ENCODE measurements at regions not wholly inside any gene's neighbourhood (a gene's known extent, or its start where the extent isn't known, plus 50 kb on each side); places are given as distances from the start of the nearest gene placed in this dataset.
A peak's percentile ranks its signal among the peaks of the same experiment; 100 is the strongest.

GRCh38 chr12:78316631-78317468 lies 486.2 kb downstream of the NAV3 start:
- DNase-seq: no peak
- Mint-ChIP-seq H3K4me1 (no peaks in the 10 kb centered on the region), H3K9me3 (peaks cover 7% of the 10 kb centered on the region), H3K27ac (no peak overlapping the region), H3K27me3 (no peaks in the 10 kb centered on the region), H3K36me3 (no peaks in the 10 kb centered on the region), H3K4me3 (no peak overlapping the region)

GRCh38 chr12:78321696-78322095 lies 491.0 kb downstream of the NAV3 start:
- peaks cover 10% of the 10 kb centered on the region for H3K9me3 Mint-ChIP-seq
- no peak overlapping the region for H3K4me3 Mint-ChIP-seq
- H3K4me1 Mint-ChIP-seq: no peaks in the 10 kb centered on the region
- DNase-seq: no peak
- no peak overlapping the region for H3K27ac Mint-ChIP-seq
- H3K36me3 Mint-ChIP-seq: no peaks in the 10 kb centered on the region
- no peaks in the 10 kb centered on the region for H3K27me3 Mint-ChIP-seq

- Mint-ChIP-seq H3K4me1 (no peaks in the 10 kb centered on the region), H3K27me3 (no peaks in the 10 kb centered on the region), H3K27ac (no peak overlapping the region), H3K36me3 (no peaks in the 10 kb centered on the region), H3K4me3 (no peak overlapping the region), H3K9me3 (peaks cover 10% of the 10 kb centered on the region)
- no peak for DNase-seq
These were observed 492.5 kb downstream of the NAV3 start for GRCh38 chr12:78323226-78323625.

- H3K4me1 Mint-ChIP-seq: no peaks in the 10 kb centered on the region
These were observed 493.5 kb downstream of the NAV3 start for GRCh38 chr12:78324234-78324633.

GRCh38 chr12:78328524-78328923 lies 497.8 kb downstream of the NAV3 start:
- no peak overlapping the region for H3K27ac Mint-ChIP-seq
- H3K27me3 Mint-ChIP-seq: no peaks in the 10 kb centered on the region
- H3K36me3 Mint-ChIP-seq: no peaks in the 10 kb centered on the region
- H3K4me1 Mint-ChIP-seq: no peaks in the 10 kb centered on the region
- no peak for DNase-seq
- H3K9me3 Mint-ChIP-seq: peaks cover 7% of the 10 kb centered on the region
- H3K4me3 Mint-ChIP-seq: no peak overlapping the region

More at GRCh38 chr12:78324234-78324633, 493.5 kb downstream of the NAV3 start:
- DNase-seq: no peak
- Mint-ChIP-seq H3K4me3 (peak overlapping the region; percentile 35), H3K36me3 (no peaks in the 10 kb centered on the region), H3K27me3 (no peaks in the 10 kb centered on the region), H3K9me3 (peaks cover 10% of the 10 kb centered on the region), H3K27ac (no peak overlapping the region)

GRCh38 chr12:78330131-78330530 lies 499.4 kb downstream of the NAV3 start:
- no peak for DNase-seq
- no peaks in the 10 kb centered on the region for H3K27me3 Mint-ChIP-seq
- H3K9me3 Mint-ChIP-seq: peaks cover 2% of the 10 kb centered on the region
- no peak overlapping the region for H3K4me3 Mint-ChIP-seq
- no peaks in the 10 kb centered on the region for H3K4me1 Mint-ChIP-seq
- no peak overlapping the region for H3K27ac Mint-ChIP-seq
- H3K36me3 Mint-ChIP-seq: no peaks in the 10 kb centered on the region

GRCh38 chr12:78331181-78331580 lies 500.5 kb downstream of the NAV3 start:
- DNase-seq: no peak
- no peaks in the 10 kb centered on the region for H3K27me3 Mint-ChIP-seq
- no peak overlapping the region for H3K27ac Mint-ChIP-seq
- peaks cover 1% of the 10 kb centered on the region for H3K9me3 Mint-ChIP-seq
- H3K36me3 Mint-ChIP-seq: no peaks in the 10 kb centered on the region
- no peaks in the 10 kb centered on the region for H3K4me1 Mint-ChIP-seq
- no peak overlapping the region for H3K4me3 Mint-ChIP-seq

- Mint-ChIP-seq H3K27ac (no peak overlapping the region), H3K36me3 (no peaks in the 10 kb centered on the region), H3K4me3 (no peak overlapping the region), H3K9me3 (peaks cover 4% of the 10 kb centered on the region), H3K27me3 (no peaks in the 10 kb centered on the region), H3K4me1 (no peaks in the 10 kb centered on the region)
- DNase-seq: no peak
These were observed 501.1 kb downstream of the NAV3 start for GRCh38 chr12:78331753-78332152.

GRCh38 chr12:78338054-78338785 lies 507.5 kb downstream of the NAV3 start:
- no peak overlapping the region for H3K27ac Mint-ChIP-seq
- H3K36me3 Mint-ChIP-seq: no peaks in the 10 kb centered on the region
- DNase-seq: no peak
- no peaks in the 10 kb centered on the region for H3K4me1 Mint-ChIP-seq
- H3K27me3 Mint-ChIP-seq: no peaks in the 10 kb centered on the region
- H3K4me3 Mint-ChIP-seq: no peak overlapping the region
- H3K9me3 Mint-ChIP-seq: peaks cover 7% of the 10 kb centered on the region

- no peaks in the 10 kb centered on the region for H3K36me3 Mint-ChIP-seq
These were observed 509.7 kb downstream of the NAV3 start for GRCh38 chr12:78340406-78340805.

GRCh38 chr12:78343657-78344056 lies 513.0 kb downstream of the NAV3 start:
- no peak overlapping the region for H3K4me3 Mint-ChIP-seq
- DNase-seq: no peak
- no peaks in the 10 kb centered on the region for H3K36me3 Mint-ChIP-seq
- peaks cover 11% of the 10 kb centered on the region for H3K9me3 Mint-ChIP-seq
- no peaks in the 10 kb centered on the region for H3K27me3 Mint-ChIP-seq
- no peaks in the 10 kb centered on the region for H3K4me1 Mint-ChIP-seq
- H3K27ac Mint-ChIP-seq: no peak overlapping the region

More at GRCh38 chr12:78340406-78340805, 509.7 kb downstream of the NAV3 start:
- H3K9me3 Mint-ChIP-seq: peaks cover 7% of the 10 kb centered on the region
- H3K27ac Mint-ChIP-seq: no peak overlapping the region
- H3K4me3 Mint-ChIP-seq: no peak overlapping the region
- DNase-seq: no peak
- H3K27me3 Mint-ChIP-seq: no peaks in the 10 kb centered on the region
- H3K4me1 Mint-ChIP-seq: no peaks in the 10 kb centered on the region

GRCh38 chr12:78359520-78359919 lies 505.1 kb upstream of the SYT1 start:
- no peak overlapping the region for H3K27ac Mint-ChIP-seq
- DNase-seq: no peak
- no peaks in the 10 kb centered on the region for H3K4me1 Mint-ChIP-seq
- peaks cover 3% of the 10 kb centered on the region for H3K9me3 Mint-ChIP-seq
- no peaks in the 10 kb centered on the region for H3K27me3 Mint-ChIP-seq
- no peak overlapping the region for H3K4me3 Mint-ChIP-seq
- no peaks in the 10 kb centered on the region for H3K36me3 Mint-ChIP-seq

GRCh38 chr12:78361683-78362082 lies 502.9 kb upstream of the SYT1 start:
- no peak for DNase-seq
- H3K9me3 Mint-ChIP-seq: peaks cover 2% of the 10 kb centered on the region
- H3K36me3 Mint-ChIP-seq: no peaks in the 10 kb centered on the region
- no peaks in the 10 kb centered on the region for H3K4me1 Mint-ChIP-seq
- H3K27me3 Mint-ChIP-seq: no peaks in the 10 kb centered on the region
- no peak overlapping the region for H3K4me3 Mint-ChIP-seq
- no peak overlapping the region for H3K27ac Mint-ChIP-seq

- peaks cover 1% of the 10 kb centered on the region for H3K9me3 Mint-ChIP-seq
- no peaks in the 10 kb centered on the region for H3K27me3 Mint-ChIP-seq
- H3K4me1 Mint-ChIP-seq: no peaks in the 10 kb centered on the region
- no peak overlapping the region for H3K27ac Mint-ChIP-seq
- no peak overlapping the region for H3K4me3 Mint-ChIP-seq
- no peak for DNase-seq
- no peaks in the 10 kb centered on the region for H3K36me3 Mint-ChIP-seq
These were observed 493.3 kb upstream of the SYT1 start for GRCh38 chr12:78371284-78371683.

GRCh38 chr12:78375461-78375860 lies 489.1 kb upstream of the SYT1 start:
- Mint-ChIP-seq H3K4me1 (no peaks in the 10 kb centered on the region), H3K27me3 (no peaks in the 10 kb centered on the region), H3K4me3 (no peak overlapping the region), H3K36me3 (no peaks in the 10 kb centered on the region), H3K27ac (no peak overlapping the region), H3K9me3 (peaks cover 15% of the 10 kb centered on the region)
- no peak for DNase-seq

- Mint-ChIP-seq H3K4me3 (no peak overlapping the region), H3K9me3 (peaks cover 15% of the 10 kb centered on the region), H3K27ac (no peak overlapping the region), H3K36me3 (no peaks in the 10 kb centered on the region), H3K4me1 (no peaks in the 10 kb centered on the region), H3K27me3 (no peaks in the 10 kb centered on the region)
- no peak for DNase-seq
These were observed 488.3 kb upstream of the SYT1 start for GRCh38 chr12:78376257-78376656.
